ENCODE measurements at regions not wholly inside any gene's neighbourhood (a gene's known extent, or its start where the extent isn't known, plus 50 kb on each side); places are given as distances from the start of the nearest gene placed in this dataset.

- DNase-seq (peak; percentile 76), ATAC-seq (peak; percentile 79)
- H3K79me2 ChIP-seq (ENCODE audit: low read length), result no peaks in the 10 kb centered on the region
- no peak overlapping the region for H2AFZ ChIP-seq (ENCODE audit: low read length)
- H3K27me3 ChIP-seq (ENCODE audit: low read length), result no peaks in the 10 kb centered on the region
- TF ChIP-seq EZH2phosphoT487 (IDR thresholded peaks at IDR 0.05; ENCODE audit: borderline replicate concordance, low read length) (no peak), EZH2 (IDR thresholded peaks at IDR 0.05; ENCODE audit: low read length, unreplicated experiment) (no peak), CTCF (conservative IDR thresholded peaks at IDR 0.05; ENCODE audit: low read depth, low read length) (no peak)
- H3K4me3 ChIP-seq (ENCODE audit: low read length), result no peak overlapping the region
- H3K9me3 ChIP-seq (ENCODE audit: low read length), result no peaks in the 10 kb centered on the region
- CTCF ChIA-PET, result interaction anchor here (1.1 kb wide), 1 partner anchor 93 kb away, joined by 3 read pairs; no protein-coding TSS in a partner anchor
- POLR2A ChIA-PET (ENCODE audit: unreplicated experiment), result interaction anchor here (0.5 kb wide), 1 partner anchor 164 kb away, joined by 3 read pairs; the partner anchor contains the start of gene REST
- no peak overlapping the region for H3K4me2 ChIP-seq (ENCODE audit: low read length)
- no peak overlapping the region for H3K27ac ChIP-seq (ENCODE audit: low read length)
- no TSS peak for BruUV-seq (replicated peaks)
- H3K36me3 ChIP-seq (ENCODE audit: low read depth, low read length), result no peaks in the 10 kb centered on the region
- H3F3A ChIP-seq (ENCODE audit: low read length, unreplicated experiment), result no peaks in the 10 kb centered on the region
- intact Hi-C loops (cut with micrococcal nuclease), result loop anchor here (1.0 to 2.0 kb wide), 3 partner anchors 13 to 121 kb away; no protein-coding TSS in a partner anchor
- H3K4me1 ChIP-seq (ENCODE audit: insufficient read depth, low read length), result peaks cover 21% of the 10 kb centered on the region
- H3K9ac ChIP-seq (ENCODE audit: low read length), result no peak overlapping the region
- no peaks in the 10 kb centered on the region for H3K9me2 ChIP-seq (replicated peaks; ENCODE audit: low read length)
- H4K20me1 ChIP-seq (ENCODE audit: low read length), result no peaks in the 10 kb centered on the region
Measured at GRCh38 chr4:56743550-56743949, 62.5 kb upstream of the HOPX start.

GRCh38 chr4:56742080-56742871 is 61.2 kb upstream of the HOPX start:
- BruUV-seq (replicated peaks), result no TSS peak
- Histone ChIP-seq H3K36me3 (ENCODE audit: low read depth, low read length) (no peaks in the 10 kb centered on the region), H3K27me3 (ENCODE audit: low read length) (no peaks in the 10 kb centered on the region), H3K9me3 (ENCODE audit: low read length) (no peaks in the 10 kb centered on the region), H3F3A (ENCODE audit: low read length, unreplicated experiment) (no peaks in the 10 kb centered on the region), H2AFZ (ENCODE audit: low read length) (peak overlapping the region; percentile 1; the same call in 1 of the 2 replicates), H3K9me2 (replicated peaks; ENCODE audit: low read length) (no peaks in the 10 kb centered on the region), H3K27ac (ENCODE audit: low read length) (peak overlapping the region; percentile 5; the same call in 1 of the 2 replicates), H3K4me3 (ENCODE audit: low read length) (no peak overlapping the region), H3K79me2 (ENCODE audit: low read length) (no peaks in the 10 kb centered on the region), H3K4me2 (ENCODE audit: low read length) (peak overlapping the region; percentile 30; the same call in 1 of the 2 replicates), H3K4me1 (ENCODE audit: insufficient read depth, low read length) (peaks cover 21% of the 10 kb centered on the region), H4K20me1 (ENCODE audit: low read length) (no peaks in the 10 kb centered on the region), H3K9ac (ENCODE audit: low read length) (no peak overlapping the region)
- TF ChIP-seq CTCF (conservative IDR thresholded peaks at IDR 0.05; ENCODE audit: low read depth, low read length) (no peak), EZH2 (IDR thresholded peaks at IDR 0.05; ENCODE audit: low read length, unreplicated experiment) (no peak), EZH2phosphoT487 (IDR thresholded peaks at IDR 0.05; ENCODE audit: borderline replicate concordance, low read length) (no peak)
- peak; percentile 66 for DNase-seq
- ChIA-PET POLR2A (ENCODE audit: unreplicated experiment) (no interaction called here), CTCF (no interaction called here)
- peak; percentile 65 for ATAC-seq
- intact Hi-C loops (cut with micrococcal nuclease), result loop anchor here (2.0 kb wide), 2 partner anchors 15 to 101 kb away; no protein-coding TSS in a partner anchor

GRCh38 chr4:56741595-56741994 is 60.5 kb upstream of the HOPX start:
- intact Hi-C loops (cut with micrococcal nuclease), result no loop called here
- H3K79me2 ChIP-seq (ENCODE audit: low read length), result no peaks in the 10 kb centered on the region
- peaks cover 21% of the 10 kb centered on the region for H3K4me1 ChIP-seq (ENCODE audit: insufficient read depth, low read length)
- POLR2A ChIA-PET (ENCODE audit: unreplicated experiment), result no interaction called here
- DNase-seq (no peak), ATAC-seq (no peak)
- H3K9me3 ChIP-seq (ENCODE audit: low read length), result no peaks in the 10 kb centered on the region
- H3F3A ChIP-seq (ENCODE audit: low read length, unreplicated experiment), result no peaks in the 10 kb centered on the region
- BruUV-seq (replicated peaks), result no TSS peak
- H2AFZ ChIP-seq (ENCODE audit: low read length), result no peak overlapping the region
- no peaks in the 10 kb centered on the region for H4K20me1 ChIP-seq (ENCODE audit: low read length)
- no peak overlapping the region for H3K27ac ChIP-seq (ENCODE audit: low read length)
- H3K36me3 ChIP-seq (ENCODE audit: low read depth, low read length), result no peaks in the 10 kb centered on the region
- CTCF ChIA-PET, result no interaction called here
- H3K9ac ChIP-seq (ENCODE audit: low read length), result no peak overlapping the region
- TF ChIP-seq CTCF (conservative IDR thresholded peaks at IDR 0.05; ENCODE audit: low read depth, low read length) (no peak), EZH2 (IDR thresholded peaks at IDR 0.05; ENCODE audit: low read length, unreplicated experiment) (no peak), EZH2phosphoT487 (IDR thresholded peaks at IDR 0.05; ENCODE audit: borderline replicate concordance, low read length) (no peak)
- no peaks in the 10 kb centered on the region for H3K9me2 ChIP-seq (replicated peaks; ENCODE audit: low read length)
- H3K4me2 ChIP-seq (ENCODE audit: low read length), result no peak overlapping the region
- no peaks in the 10 kb centered on the region for H3K27me3 ChIP-seq (ENCODE audit: low read length)
- no peak overlapping the region for H3K4me3 ChIP-seq (ENCODE audit: low read length)

Measured in PC-3 (cell line).